ENCODE measurements at regions not wholly inside any gene's neighbourhood (a gene's known extent, or its start where the extent isn't known, plus 50 kb on each side); places are given as distances from the start of the nearest gene placed in this dataset.

DNA sequence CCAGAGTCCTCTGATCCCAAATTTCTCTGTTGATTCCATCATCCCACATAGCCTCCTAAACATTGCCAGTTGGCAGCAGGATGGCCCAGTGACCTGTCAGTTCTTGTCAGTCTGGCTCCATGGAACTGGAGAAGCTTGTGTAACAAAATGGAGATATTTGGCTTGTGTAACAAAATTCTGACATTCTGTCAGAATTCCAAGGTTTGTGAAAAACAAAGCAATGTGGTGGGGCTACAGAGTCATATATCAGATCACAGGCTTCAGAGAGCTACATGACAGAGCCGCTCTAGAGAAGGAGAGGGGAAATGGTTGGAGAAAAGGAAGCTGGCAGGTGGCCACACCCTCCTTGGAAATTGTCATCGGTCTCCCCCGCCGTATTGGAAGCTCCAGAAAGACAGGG, 75.4 kb upstream of the MAN2A1 start:
- H3K4me3 ChIP-seq (ENCODE audit: low read depth, low read length), result no peak overlapping the region
- no peak for DNase-seq (ENCODE audit: low read depth, low spot score)
- ChIA-PET CTCF (no interaction called here), POLR2A (no interaction called here)
- TF ChIP-seq, protein P1, sequence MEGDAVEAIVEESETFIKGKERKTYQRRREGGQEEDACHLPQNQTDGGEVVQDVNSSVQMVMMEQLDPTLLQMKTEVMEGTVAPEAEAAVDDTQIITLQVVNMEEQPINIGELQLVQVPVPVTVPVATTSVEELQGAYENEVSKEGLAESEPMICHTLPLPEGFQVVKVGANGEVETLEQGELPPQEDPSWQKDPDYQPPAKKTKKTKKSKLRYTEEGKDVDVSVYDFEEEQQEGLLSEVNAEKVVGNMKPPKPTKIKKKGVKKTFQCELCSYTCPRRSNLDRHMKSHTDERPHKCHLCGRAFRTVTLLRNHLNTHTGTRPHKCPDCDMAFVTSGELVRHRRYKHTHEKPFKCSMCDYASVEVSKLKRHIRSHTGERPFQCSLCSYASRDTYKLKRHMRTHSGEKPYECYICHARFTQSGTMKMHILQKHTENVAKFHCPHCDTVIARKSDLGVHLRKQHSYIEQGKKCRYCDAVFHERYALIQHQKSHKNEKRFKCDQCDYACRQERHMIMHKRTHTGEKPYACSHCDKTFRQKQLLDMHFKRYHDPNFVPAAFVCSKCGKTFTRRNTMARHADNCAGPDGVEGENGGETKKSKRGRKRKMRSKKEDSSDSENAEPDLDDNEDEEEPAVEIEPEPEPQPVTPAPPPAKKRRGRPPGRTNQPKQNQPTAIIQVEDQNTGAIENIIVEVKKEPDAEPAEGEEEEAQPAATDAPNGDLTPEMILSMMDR (IDR thresholded peaks at IDR 0.05; ENCODE audit: insufficient read depth, low read length, missing control alignments), result no peak

DNA sequence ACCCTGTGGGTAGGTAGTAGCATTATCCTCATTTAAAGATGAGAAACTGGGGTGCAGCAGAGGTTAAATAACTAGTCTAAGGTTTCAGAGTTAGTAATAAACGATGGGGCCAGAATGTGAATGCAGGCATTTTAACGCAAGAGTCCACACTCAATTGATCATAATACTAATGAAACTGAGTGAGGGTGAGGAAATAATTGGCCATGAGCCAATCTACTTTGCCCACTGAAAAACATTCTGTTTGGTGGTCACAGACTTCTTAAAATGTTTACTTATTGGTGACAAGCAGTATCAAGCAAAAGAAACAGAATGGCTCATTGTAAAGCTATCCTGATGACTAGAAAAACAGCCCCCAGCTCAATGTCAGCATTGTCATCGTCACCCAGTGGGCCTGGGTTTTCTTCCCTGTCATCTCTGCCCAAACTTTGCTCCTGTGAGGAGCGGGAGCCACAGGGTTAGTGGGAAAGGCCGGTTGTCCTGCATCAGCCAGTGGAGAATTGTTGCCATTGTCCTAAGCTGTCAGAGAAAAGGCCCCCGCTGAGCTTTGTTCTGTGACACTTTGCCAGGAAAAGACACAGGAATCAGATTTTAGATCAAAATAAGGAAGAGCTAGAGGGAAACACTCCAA, 77.3 kb upstream of the MAN2A1 start:
- TF ChIP-seq, protein P1 (IDR thresholded peaks at IDR 0.05; ENCODE audit: insufficient read depth, low read length, missing control alignments), result no peak
- CTCF ChIA-PET, result no interaction called here
- no peak overlapping the region for H3K4me3 ChIP-seq (ENCODE audit: low read depth, low read length)
- POLR2A ChIA-PET, result no interaction called here
- DNase-seq (ENCODE audit: low read depth, low spot score), result no peak

DNA sequence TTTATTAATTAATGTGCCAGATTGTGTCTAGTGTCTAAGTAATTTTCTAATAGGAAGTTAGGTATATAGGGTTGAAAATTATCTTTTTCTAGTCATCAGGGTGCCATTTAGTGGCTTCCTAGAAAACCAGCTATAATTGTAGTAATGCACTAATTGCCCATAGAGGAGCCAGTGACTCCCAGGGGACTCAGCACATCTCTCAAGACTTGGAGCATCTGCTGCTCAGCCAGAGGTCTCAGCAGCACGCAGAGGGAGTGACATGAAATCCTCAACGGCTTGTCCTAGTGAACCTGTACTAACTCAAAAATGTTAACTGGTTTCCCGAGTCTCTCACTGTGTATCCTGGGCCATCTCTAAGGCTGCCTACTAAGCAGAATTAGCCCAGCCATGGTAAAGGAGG, 78.2 kb upstream of the MAN2A1 start:
- DNase-seq (ENCODE audit: low read depth, low spot score), result no peak
- H3K4me3 ChIP-seq (ENCODE audit: low read depth, low read length), result no peak overlapping the region
- POLR2A ChIA-PET, result no interaction called here
- CTCF ChIA-PET, result no interaction called here
- TF ChIP-seq, protein P1 (IDR thresholded peaks at IDR 0.05; ENCODE audit: insufficient read depth, low read length, missing control alignments), result no peak

DNA sequence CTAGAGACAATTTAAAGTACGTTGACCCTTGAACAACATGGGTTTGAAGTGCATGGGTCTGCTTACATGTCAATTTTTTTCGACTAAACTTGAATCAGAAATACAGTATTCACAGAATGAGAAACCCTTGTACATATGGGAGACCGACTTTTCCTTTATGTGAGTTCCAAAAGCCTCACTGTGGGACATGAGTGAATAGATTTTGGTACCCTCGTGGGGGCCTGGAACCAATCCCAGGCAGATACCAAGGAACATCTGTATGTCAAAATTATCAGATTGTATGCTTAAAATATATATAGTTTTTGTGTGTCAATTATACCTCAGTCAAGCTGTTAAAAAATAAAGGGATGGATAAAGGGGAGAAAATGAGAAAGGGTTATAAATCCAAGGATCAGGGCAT, 78.7 kb upstream of the MAN2A1 start:
- TF ChIP-seq, protein P1 (IDR thresholded peaks at IDR 0.05; ENCODE audit: insufficient read depth, low read length, missing control alignments), result no peak
- H3K4me3 ChIP-seq (ENCODE audit: low read depth, low read length), result no peak overlapping the region
- CTCF ChIA-PET, result no interaction called here
- DNase-seq (ENCODE audit: low read depth, low spot score), result no peak
- POLR2A ChIA-PET, result no interaction called here

DNA sequence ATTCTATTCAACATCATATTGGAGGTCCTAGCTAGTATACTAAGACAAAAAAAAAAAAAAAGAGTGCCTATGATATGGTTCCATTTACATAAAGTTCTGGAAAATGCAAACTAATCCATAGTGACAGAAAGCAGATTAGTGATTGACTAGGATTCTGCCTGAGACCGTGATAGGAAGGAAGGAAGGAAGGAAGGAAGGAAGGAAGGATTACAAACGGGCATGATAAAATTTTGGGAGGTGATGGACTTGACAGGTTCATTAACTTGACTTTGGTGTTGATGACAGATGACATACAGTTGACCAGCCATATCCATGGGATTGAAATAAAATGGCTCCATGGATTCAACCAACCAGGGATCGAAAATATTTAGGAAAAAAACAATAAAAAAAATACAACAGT, 79.1 kb upstream of the MAN2A1 start:
- no peak overlapping the region for H3K4me3 ChIP-seq (ENCODE audit: low read depth, low read length)
- TF ChIP-seq, protein P1 (IDR thresholded peaks at IDR 0.05; ENCODE audit: insufficient read depth, low read length, missing control alignments), result no peak
- ChIA-PET POLR2A (no interaction called here), CTCF (no interaction called here)
- DNase-seq (ENCODE audit: low read depth, low spot score), result no peak

DNA sequence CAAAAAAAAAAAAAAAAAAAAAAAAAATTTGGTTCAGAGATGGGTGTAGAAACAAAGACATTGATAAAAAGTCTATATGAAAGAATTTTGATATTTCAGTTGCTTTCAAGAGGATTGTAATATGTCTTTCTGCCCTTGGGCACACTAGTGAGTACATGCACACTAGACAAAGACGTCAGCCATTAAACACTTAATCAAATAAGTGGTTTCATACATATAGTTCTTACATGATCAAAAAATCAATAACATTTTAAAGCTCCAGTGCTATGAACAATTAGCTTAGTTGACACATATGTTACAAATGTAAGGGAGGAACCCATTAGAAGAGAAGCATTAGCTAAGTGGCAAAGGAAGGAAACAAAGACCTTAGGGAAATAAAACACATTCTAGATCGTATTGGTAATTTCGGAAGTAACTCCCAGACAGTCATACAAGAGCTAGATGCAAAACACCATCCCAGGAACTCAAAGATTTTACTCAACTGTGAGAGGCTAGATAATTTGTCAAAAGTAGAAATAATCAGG, 84.5 kb upstream of the MAN2A1 start:
- ChIA-PET POLR2A (no interaction called here), CTCF (no interaction called here)

More for the DNA sequence above, 84.5 kb upstream of the MAN2A1 start:
- TF ChIP-seq, protein P1 (IDR thresholded peaks at IDR 0.05; ENCODE audit: insufficient read depth, low read length, missing control alignments), result no peak
- DNase-seq (ENCODE audit: low read depth, low spot score), result no peak
- H3K4me3 ChIP-seq (ENCODE audit: low read depth, low read length), result no peak overlapping the region

All from AG04449 (cell line).